Breast epithelium (tissue), 4 donors: ENCODE measurements at regions not wholly inside any gene's neighbourhood (a gene's known extent, or its start where the extent isn't known, plus 50 kb on each side); places are given as distances from the start of the nearest gene placed in this dataset.
A peak's percentile ranks its signal among the peaks of the same experiment; 100 is the strongest.

Experiments
- DNase-seq, 2 donors: peaks; one replicate each; pipeline ENCODE4 v3.0.0-alpha.2; 2019; ENCODE audit warnings: low spot score in 2 of 2
- H3K27ac ChIP-seq, 2 donors: fragments of 200-600 bp; sonication (generic) in 1 of 2; one replicate each; pipeline ENCODE4 v1.5.1; 2016 to 2019; ENCODE audit warnings: mild to moderate bottlenecking in 1 of 2
- H3K27me3 ChIP-seq, 2 donors: fragments of 200-600 bp; sonication (generic) in 1 of 2; one replicate each; pipeline versions ENCODE4 v1.5.1 to v1.6.0; 2017 to 2019; ENCODE audit warnings: control low read depth in 1 of 2, mild to moderate bottlenecking in 1 of 2
- H3K36me3 ChIP-seq: fragments of 200-600 bp; one replicate; pipeline ENCODE4 v1.5.1; 2019
- H3K4me1 ChIP-seq, 2 donors: fragments of 200-600 bp; sonication (generic); one replicate each; pipeline ENCODE4 v1.5.1; 2016 to 2019; ENCODE audit warnings: control low read depth in 1 of 2
- H3K4me3 ChIP-seq, 3 donors: fragments of 200-600 bp; sonication (generic); 1 replicate in 2 of 3; 2 replicates in 1 of 3; pipeline ENCODE4 v1.5.1; 2016 to 2019; ENCODE audit warnings: mild to moderate bottlenecking in 3 of 3, moderate library complexity in 2 of 3
- H3K9me3 ChIP-seq, 2 donors: fragments of 200-600 bp; sonication (generic) in 1 of 2; one replicate each; pipeline ENCODE4 v1.5.1; 2016 to 2019; ENCODE audit warnings: control low read depth in 1 of 2
- POLR2A ChIP-seq: fragments of 450-650 bp; IDR thresholded peaks from one replicate; pipeline ENCODE4 v1.6.1; 2016; ENCODE audit warnings: antibody characterized with exemption, mild to moderate bottlenecking, moderate library complexity
- POLR2AphosphoS5 ChIP-seq, 3 donors: sonication (generic); formaldehyde crosslinking; IDR thresholded peaks; one replicate each; pipeline ENCODE4 v1.6.1; 2017; ENCODE audit warnings: antibody characterized with exemption in 3 of 3
- intact Hi-C: fragments of 100-400 bp; cut with DNase I; formaldehyde crosslinking; loops from one replicate; pipeline ENCODE4 v1.15.1; 2023; ENCODE audit warnings: low total_unique reads
- TF ChIP-seq, protein P1 (sequence below), 3 donors: fragments of 450-650 bp; IDR thresholded peaks; one replicate each; pipeline ENCODE4 v1.5.1; 2016 to 2017; ENCODE audit warnings: antibody characterized with exemption in 3 of 3, mild to moderate bottlenecking in 3 of 3, moderate library complexity in 3 of 3

DNA sequence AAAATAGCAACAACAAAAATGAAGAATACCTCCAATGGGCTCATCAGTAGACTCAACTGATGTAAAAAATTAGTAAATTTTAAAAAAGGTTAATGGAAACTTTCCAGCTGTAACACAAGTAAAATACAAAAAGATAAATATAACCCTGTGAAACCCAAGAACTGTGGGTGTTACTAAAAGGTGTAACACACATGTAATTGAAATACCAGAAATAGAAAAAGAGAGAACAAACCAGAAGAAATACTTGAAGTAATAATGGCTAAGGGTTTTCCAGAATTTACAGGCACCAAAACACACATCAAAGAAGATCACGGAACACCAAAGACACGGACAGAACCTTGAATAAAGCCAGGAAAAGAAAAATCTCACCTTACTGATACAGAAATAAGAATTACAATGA is 590.6 kb upstream of the RAB6C start:
- TF ChIP-seq POLR2AphosphoS5 (IDR thresholded peaks at IDR 0.05) (no peak), POLR2A (no peak)
- TF ChIP-seq, protein P1, sequence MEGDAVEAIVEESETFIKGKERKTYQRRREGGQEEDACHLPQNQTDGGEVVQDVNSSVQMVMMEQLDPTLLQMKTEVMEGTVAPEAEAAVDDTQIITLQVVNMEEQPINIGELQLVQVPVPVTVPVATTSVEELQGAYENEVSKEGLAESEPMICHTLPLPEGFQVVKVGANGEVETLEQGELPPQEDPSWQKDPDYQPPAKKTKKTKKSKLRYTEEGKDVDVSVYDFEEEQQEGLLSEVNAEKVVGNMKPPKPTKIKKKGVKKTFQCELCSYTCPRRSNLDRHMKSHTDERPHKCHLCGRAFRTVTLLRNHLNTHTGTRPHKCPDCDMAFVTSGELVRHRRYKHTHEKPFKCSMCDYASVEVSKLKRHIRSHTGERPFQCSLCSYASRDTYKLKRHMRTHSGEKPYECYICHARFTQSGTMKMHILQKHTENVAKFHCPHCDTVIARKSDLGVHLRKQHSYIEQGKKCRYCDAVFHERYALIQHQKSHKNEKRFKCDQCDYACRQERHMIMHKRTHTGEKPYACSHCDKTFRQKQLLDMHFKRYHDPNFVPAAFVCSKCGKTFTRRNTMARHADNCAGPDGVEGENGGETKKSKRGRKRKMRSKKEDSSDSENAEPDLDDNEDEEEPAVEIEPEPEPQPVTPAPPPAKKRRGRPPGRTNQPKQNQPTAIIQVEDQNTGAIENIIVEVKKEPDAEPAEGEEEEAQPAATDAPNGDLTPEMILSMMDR (IDR thresholded peaks at IDR 0.05) = no peak
- Histone ChIP-seq H3K27me3 (no peaks in the 10 kb centered on the region), H3K4me1 (no peaks in the 10 kb centered on the region), H3K4me3 (no peak overlapping the region), H3K36me3 (no peaks in the 10 kb centered on the region), H3K27ac (no peak overlapping the region), H3K9me3 (no peaks in the 10 kb centered on the region)
- DNase-seq = no peak
- intact Hi-C loops = no loop called here

DNA sequence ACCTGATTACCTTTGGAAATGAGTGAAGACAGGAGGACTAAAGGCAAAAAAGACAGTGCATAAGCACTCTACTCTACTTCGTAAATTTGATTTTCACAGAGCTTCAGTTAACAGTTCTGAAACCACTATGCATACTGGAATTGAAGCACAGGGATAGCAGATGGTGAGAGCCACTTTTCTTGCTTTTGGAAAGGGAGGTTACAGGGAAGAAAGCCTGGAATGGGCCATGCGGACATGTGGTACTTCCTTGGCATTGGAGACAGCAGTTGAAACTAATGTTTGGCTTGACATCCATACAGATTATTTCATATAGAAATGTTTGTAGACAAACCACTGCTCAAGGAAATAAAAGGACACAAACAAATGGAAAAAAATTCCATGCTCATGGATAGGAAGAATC is 585.6 kb upstream of the RAB6C start:
- Histone ChIP-seq H3K9me3 (no peaks in the 10 kb centered on the region), H3K27ac (no peak overlapping the region), H3K4me3 (no peak overlapping the region), H3K4me1 (no peaks in the 10 kb centered on the region), H3K36me3 (no peaks in the 10 kb centered on the region), H3K27me3 (no peaks in the 10 kb centered on the region)
- intact Hi-C loops = no loop called here
- no peak for DNase-seq
- TF ChIP-seq POLR2AphosphoS5 (IDR thresholded peaks at IDR 0.05) (no peak), POLR2A (no peak)
- TF ChIP-seq, protein P1 (IDR thresholded peaks at IDR 0.05) = no peak

DNA sequence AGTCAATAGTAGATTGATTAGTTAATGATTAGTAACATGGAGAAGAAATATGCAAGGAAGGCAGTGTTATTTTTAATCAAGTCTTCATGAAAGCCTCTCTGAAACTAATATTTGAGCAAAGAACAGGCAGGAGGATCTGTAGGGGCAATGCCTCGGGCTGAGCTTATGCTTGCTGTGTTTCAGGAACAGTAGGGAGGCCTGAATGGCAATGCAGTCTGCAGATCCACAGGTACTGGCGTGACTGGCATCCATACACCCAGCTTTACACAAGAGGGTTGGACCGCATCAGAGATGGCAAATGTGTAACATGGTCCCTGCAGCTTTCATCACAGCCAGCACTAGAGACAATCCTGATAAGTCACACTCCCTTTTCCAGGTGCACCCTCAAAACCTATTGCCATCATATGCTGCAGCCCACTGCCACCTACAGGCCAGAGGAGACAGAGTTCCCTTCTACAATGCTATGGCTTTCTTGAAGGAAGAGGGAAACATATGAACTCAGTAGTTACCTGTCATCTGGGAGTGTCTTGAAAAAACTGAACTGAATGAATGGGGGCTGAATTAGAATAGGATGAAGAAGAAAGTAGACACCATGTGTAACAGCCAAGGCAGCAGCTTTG is 582.4 kb upstream of the RAB6C start:
- H3K27me3 ChIP-seq = no peaks in the 10 kb centered on the region
- no peaks in the 10 kb centered on the region for H3K4me1 ChIP-seq
- H3K4me3 ChIP-seq = no peak overlapping the region
- H3K27ac ChIP-seq = no peak overlapping the region
- intact Hi-C loops = no loop called here
- no peaks in the 10 kb centered on the region for H3K36me3 ChIP-seq
- no peaks in the 10 kb centered on the region for H3K9me3 ChIP-seq
- TF ChIP-seq POLR2A = no peak
- TF ChIP-seq, protein P1 (IDR thresholded peaks at IDR 0.05) = peak in 2 of 3 donors; percentile 62 to 70
- DNase-seq = no peak

GRCh38 chr2:129400826-129401225 is 578.6 kb upstream of the RAB6C start:
- Histone ChIP-seq H3K27ac (no peak overlapping the region), H3K27me3 (no peaks in the 10 kb centered on the region), H3K4me3 (no peak overlapping the region), H3K36me3 (no peaks in the 10 kb centered on the region), H3K9me3 (no peaks in the 10 kb centered on the region), H3K4me1 (no peaks in the 10 kb centered on the region)
- intact Hi-C loops = no loop called here
- TF ChIP-seq POLR2AphosphoS5 (IDR thresholded peaks at IDR 0.05) = no peak
- TF ChIP-seq, protein P1 (IDR thresholded peaks at IDR 0.05) = no peak
- TF ChIP-seq POLR2A = no peak
- no peak for DNase-seq

DNA sequence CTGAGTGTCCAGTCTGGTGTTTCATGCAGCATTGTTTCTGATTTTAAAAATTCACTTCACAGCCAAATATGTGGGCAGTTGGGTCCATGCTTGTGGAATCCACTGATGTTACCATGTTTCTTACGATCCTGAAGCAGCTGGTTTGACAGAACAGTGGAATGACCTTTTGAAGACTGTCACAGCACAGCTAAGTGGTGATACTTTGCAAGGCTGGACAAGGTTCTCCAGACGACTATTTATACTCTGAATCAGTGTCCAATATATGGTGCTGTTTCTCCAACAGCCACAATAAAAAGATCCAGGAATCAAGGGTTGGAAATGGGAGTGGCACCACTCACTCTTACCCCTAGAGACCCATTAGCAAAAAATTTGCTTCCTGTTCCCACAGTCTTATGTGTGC is 577.4 kb upstream of the RAB6C start:
- no peaks in the 10 kb centered on the region for H3K36me3 ChIP-seq
- H3K4me1 ChIP-seq = no peaks in the 10 kb centered on the region
- TF ChIP-seq POLR2A (no peak), POLR2AphosphoS5 (IDR thresholded peaks at IDR 0.05) (no peak)
- TF ChIP-seq, protein P1 (IDR thresholded peaks at IDR 0.05) = no peak
- DNase-seq = no peak
- no peaks in the 10 kb centered on the region for H3K27me3 ChIP-seq
- H3K27ac ChIP-seq = no peak overlapping the region
- no peaks in the 10 kb centered on the region for H3K9me3 ChIP-seq
- no peak overlapping the region for H3K4me3 ChIP-seq
- intact Hi-C loops = no loop called here
